Raji (cell line): ENCODE measurements at regions not wholly inside any gene's neighbourhood (a gene's known extent, or its start where the extent isn't known, plus 50 kb on each side); places are given as distances from the start of the nearest gene placed in this dataset.

ENCODE experiments used
- POLR2A ChIP-seq: IDR thresholded peaks from 2 replicates; pipeline ENCODE4 v1.6.1; 2011; ENCODE audit warnings: low read depth, low read length, control low read depth; ENCODE audit not compliant: insufficient read depth

- TF ChIP-seq POLR2A, result no peak
Measured at GRCh38 chr1:55574691-55575225, 359.6 kb upstream of the USP24 start.

GRCh38 chr1:55572878-55573734 is 357.9 kb upstream of the USP24 start:
- no peak for TF ChIP-seq POLR2A

GRCh38 chr1:55571767-55572166 is 356.6 kb upstream of the USP24 start:
- no peak for TF ChIP-seq POLR2A

- TF ChIP-seq POLR2A, result no peak
Measured at GRCh38 chr1:55569417-55569816, 354.3 kb upstream of the USP24 start.

- TF ChIP-seq POLR2A, result no peak
Measured at GRCh38 chr1:55568732-55569131, 353.6 kb upstream of the USP24 start.

- no peak for TF ChIP-seq POLR2A
Measured at GRCh38 chr1:55560266-55560665, 345.1 kb upstream of the USP24 start.

- no peak for TF ChIP-seq POLR2A
Measured at GRCh38 chr1:55559842-55560241, 344.7 kb upstream of the USP24 start.

- TF ChIP-seq POLR2A, result no peak
Measured at GRCh38 chr1:55559161-55559611, 344.0 kb upstream of the USP24 start.

GRCh38 chr1:55558515-55558914 is 343.4 kb upstream of the USP24 start:
- TF ChIP-seq POLR2A, result no peak

GRCh38 chr1:55555956-55556725 is 341.0 kb upstream of the USP24 start:
- TF ChIP-seq POLR2A, result no peak

GRCh38 chr1:55554611-55555010 is 339.4 kb upstream of the USP24 start:
- no peak for TF ChIP-seq POLR2A

- TF ChIP-seq POLR2A, result no peak
Measured at GRCh38 chr1:55552636-55553035, 337.5 kb upstream of the USP24 start.

- TF ChIP-seq POLR2A, result no peak
Measured at GRCh38 chr1:55547405-55547804, 332.2 kb upstream of the USP24 start.

GRCh38 chr1:55546553-55546952 is 331.4 kb upstream of the USP24 start:
- TF ChIP-seq POLR2A, result no peak

GRCh38 chr1:55544826-55545225 is 329.7 kb upstream of the USP24 start:
- TF ChIP-seq POLR2A, result no peak
